Stimulated activated CD4-positive, alpha-beta T cell treated with anti-CD3 and anti-CD28 coated beads, TNF-alpha, amount 100 ng/mL, for 48 hours (primary cell): ENCODE measurements at regions not wholly inside any gene's neighbourhood (a gene's known extent, or its start where the extent isn't known, plus 50 kb on each side); places are given as distances from the start of the nearest gene placed in this dataset.

ENCODE experiments used
- DNase-seq, 3 donors: peaks; one replicate each; pipeline ENCODE4 v3.0.0-alpha.2; 2020; ENCODE audit warnings: low read depth in 3 of 3

DNA sequence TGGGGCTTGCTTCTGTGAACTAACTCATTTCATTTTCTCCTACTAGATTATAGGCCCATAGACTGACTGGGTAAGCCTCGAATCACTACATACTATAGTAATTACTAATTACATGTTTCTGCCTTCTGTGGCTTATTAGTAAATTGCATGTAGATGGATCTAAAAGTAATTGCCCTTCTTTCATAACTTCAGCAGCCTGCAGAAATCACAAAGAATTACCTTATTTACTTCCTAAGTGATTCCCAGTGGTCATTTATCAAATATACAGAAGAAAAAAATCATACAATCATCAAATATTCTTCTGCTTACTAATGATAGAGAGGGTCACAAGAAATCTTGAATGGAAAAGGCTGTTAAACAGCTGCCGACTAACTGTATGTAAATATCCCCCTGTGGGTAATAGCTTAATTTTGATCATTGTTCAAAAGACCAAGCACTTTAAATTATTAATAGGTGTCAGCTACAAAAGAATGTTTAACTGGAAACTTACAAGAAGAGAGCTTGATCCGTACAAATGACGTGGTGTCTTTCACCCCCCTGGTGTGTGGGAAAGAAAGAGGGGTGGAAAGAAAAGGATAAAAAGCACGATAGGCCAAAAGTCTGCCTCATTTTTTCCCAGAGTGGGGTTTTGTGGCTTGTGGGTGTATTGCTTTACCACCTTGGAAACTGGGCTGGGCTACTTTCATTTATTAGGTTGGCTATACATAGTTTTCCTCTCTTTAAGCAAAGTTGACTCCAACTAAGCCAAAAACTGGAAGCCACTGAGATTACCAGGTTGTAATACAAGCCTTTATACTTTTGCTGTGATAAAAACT, 361.8 kb upstream of the ZMIZ1 start:
- no peak for DNase-seq

DNA sequence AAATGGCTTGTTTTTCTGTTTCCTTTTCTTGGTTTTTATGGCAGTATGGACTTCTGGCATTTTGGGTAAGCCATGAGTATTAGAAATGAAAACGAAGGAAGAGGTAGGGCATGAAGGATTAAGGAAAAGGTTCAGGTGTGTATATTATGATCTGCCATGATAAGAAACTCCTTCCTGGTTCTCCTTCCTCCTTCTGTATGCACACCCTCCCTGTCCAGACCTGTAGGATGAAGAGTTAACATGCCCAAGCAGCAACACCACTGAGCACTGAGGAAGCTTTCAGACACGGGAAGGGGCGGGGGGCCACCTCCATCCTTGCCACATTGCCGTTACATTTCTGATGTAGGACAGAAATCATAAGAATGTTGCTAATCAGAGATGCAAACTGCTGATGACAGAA, 361.0 kb upstream of the ZMIZ1 start:
- no peak for DNase-seq

DNA sequence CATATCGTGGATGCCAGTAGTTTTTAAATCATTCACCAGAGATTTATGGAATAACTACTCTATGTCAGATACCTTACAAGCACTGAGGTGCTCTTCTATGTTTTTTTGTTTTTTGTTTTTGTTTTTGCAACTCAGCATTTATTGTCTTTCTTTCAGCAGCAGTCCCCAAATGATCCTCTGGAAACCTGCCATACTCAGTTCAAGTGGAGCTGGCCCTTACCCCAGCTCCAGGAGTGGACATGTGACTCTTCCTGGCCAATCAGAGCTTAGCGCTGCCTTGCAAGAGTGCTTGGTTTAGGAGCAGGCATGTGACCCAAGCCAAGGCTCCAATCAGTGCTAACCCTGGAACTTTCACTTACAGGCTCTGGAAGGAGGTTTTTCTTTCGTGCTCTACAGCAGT, 356.6 kb upstream of the ZMIZ1 start:
- DNase-seq, result no peak

DNA sequence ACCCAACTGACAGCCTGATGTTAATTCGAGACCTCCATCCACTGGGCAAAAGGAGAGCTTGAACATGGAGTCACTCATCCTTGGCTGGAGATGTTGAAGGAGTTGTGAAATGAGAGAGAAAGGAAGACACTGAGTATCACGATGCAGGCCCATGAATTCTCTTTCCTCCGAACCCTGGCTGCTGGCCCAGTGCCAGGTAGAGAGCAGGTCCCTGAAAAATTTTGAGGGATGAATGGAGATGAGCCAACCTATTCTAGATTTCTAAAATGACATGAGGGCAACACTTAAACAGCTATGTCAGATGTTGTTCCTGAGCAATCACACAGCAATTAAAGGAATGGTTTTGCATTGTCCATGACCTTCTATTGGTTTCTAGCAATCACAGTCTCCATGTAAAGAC, 355.1 kb upstream of the ZMIZ1 start:
- DNase-seq, result no peak

DNA sequence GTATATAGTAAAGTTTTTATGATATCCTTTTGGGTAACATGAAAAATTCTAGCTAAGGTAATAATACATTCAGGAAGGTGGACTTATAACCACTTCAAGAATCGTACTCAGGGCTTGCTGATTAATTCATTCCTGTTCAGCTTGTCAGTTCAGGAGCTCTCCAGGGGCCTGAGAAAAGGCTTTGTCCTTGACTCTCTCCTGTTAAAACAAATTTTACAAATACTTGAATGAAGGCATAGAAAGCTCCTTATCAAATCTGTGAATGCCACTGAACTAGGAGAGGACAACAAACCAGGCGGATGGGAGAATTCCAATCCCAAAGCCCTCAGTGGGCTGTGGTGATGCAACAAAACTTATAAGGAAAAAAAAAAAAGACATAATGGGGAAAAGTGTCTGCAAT, 354.5 kb upstream of the ZMIZ1 start:
- no peak for DNase-seq

DNA sequence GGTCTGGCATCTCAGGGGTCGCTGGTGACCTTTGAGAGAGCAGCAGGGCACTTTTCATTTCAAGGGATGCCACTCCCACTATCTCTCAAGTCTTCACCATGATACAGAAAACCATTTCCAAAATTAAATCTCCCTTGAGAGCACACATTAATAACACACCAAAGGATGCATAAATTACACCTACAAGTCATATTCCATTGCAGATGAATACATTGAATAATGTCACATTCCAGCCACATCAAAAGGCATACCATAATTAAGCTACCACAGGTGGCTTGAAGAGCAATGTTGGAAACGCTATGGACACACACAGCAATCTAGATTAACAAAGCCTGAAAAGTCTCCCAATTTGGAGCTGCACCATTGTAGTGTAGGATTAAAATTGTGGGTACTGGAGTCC, 353.3 kb upstream of the ZMIZ1 start:
- DNase-seq, result no peak

DNA sequence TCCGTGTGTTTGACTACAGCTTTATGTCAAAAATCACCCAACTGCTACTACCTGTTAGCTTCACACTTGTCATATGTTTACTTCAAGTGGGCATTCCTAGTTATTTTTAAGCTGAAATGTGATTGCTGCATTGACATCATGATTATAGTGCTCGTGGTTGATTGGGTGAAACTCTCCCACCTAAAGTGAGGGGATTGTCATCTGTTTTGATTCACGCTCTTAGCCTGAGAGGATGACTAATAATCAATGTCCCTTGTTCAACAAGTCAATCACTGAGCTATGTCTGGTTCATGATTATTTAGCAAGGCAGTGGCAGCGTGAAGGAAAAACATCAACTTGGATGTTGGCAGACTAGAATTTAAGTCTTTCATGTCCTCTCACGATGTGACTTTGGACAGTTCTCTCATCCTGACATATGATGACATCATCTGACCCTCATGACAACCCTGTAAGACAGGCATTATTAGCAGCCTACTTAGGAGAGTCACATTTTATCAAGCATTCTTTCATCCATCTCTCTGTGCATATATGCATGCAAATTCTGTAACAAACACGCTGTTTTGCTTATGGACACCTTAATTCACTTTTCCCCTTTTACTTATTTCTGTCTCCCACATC, 352.6 kb upstream of the ZMIZ1 start:
- DNase-seq, result no peak

DNA sequence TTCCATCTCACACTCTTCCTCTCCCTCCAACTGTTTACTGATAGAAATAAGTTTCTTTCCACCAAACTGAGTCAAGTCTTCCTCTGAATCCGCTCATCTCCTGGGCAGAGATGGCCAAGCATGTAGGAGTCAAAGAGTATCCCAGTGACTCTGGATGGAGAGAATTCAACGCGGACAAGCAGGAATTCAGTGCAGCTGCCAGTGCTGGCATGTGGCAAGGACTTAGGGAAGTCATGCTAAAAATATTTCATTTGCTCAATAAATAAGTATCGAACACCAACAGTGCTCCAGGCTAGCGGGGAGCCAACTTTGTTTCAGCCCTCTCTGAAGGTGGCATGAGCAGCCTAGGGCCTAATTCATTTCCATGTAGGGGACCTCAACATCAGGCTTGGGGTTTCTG, 351.6 kb upstream of the ZMIZ1 start:
- no peak for DNase-seq

DNA sequence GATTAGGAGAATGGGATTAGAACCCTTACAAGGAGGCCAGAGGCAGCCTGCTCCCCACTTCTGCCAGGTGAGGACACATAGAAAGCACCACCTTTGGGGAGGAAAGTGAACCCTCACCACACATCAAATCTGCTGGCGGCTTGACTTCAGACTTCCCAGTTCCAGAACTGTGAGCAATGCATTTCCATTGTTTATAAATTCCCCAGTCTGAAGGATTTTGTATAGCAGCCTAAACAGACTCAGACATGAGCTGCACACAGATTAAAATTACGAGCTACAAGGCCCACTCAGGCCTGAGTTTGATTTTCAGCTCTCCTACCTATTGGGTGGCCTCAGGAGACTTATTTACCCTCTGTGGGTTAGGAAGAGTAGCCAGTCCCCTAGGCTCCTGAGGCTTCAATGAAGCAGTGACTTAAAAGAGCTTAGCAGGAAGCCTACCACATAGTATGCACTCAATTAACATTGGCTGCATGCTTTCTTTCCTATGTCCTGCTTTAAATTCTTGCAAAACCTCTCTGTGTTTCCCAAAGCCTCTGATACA, 350.7 kb upstream of the ZMIZ1 start:
- DNase-seq, result no peak

DNA sequence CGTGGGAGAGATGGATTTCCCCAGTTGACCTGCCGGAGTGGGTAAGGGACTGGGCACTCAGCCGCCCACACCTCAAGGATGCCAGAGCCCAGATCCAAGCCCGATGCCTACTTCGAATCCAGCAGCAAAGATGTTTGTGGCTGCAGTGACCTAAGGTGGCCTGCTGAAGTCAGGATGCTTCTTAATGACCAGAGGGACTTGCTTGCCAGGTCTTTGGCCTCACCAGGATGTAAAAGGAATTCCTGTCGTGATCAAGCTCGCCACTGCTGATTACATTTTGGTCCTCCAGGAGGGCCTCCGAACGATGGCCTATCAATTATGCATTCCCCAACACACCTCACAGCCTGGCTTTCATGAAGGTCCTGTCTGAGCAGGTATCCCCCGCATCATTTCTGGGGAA, 349.5 kb upstream of the ZMIZ1 start:
- no peak for DNase-seq

DNA sequence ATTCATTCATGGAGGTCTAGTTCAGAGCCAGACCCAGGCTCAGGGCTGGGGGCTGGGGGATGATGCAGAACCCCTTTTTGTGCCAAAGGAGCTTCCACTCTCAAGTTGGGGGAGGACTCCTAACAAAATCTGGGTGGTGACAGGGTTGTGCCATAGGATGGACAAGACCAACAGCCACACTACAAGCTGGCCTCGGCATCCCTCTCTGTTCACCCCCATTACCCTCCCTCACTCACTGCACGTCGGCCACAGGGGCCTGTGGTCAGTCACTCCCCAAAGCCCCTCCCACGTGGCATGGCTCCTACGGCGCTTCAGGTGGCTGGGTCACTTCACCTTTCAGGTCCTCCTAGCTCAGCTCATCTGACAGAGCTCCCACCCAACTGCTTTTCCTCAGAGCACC, 348.7 kb upstream of the ZMIZ1 start:
- DNase-seq, result no peak

DNA sequence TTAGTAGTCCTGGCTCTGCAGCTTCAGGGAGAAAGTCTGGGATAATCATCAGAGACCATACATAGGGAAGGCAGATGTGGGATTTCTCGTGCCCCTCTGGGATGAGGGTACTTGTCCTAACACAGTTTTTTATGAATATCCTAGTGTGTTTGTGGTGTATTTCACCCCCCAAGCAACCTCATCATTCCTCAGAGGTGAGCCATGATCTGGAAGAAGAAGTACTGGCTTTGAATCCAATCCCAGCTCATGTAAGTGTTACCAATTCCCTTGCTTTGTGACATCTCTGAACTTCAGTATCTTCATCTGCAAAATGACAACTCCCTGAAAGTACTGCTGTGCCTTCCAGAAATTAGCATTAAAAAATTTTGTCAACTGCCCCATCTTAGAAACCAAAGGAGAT, 347.5 kb upstream of the ZMIZ1 start:
- DNase-seq, result no peak

DNA sequence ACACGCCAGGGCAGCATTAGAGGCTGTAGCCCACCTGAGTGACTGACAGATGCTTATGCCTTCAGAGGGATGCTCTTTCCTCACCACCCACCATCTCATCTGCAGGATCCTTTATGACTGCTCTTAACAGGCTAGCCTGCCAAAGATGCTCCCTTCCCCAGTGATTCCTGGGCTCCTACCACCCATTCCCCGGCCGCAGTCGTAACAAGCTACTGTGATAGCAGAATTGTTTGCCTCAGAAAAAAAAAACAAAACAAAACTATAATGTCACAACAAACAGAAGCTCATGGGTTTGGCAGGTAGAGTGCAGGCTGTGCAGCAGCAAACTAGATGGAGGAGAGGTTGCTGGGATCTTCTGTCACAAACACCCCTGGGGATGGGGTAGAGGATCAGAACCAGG, 343.9 kb upstream of the ZMIZ1 start:
- DNase-seq, result no peak

DNA sequence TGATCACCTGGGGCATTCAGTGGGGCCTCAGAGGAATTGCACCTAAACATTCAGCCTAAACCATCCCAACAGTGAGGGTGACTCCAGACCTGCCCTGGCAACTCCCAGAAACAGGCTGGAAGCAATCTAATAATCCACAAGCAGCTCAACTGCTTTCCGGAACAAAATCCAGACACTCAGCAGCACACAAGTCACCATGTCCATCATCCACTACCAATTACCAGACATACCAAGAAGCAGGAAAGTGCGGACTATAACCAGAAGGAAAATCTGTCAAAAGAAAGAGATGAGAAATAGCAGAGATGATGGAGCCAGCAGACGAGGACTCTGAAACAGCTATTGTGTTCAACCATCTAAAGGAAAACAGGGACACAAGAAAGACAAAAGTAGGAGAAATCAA, 342.6 kb upstream of the ZMIZ1 start:
- DNase-seq, result no peak

DNA sequence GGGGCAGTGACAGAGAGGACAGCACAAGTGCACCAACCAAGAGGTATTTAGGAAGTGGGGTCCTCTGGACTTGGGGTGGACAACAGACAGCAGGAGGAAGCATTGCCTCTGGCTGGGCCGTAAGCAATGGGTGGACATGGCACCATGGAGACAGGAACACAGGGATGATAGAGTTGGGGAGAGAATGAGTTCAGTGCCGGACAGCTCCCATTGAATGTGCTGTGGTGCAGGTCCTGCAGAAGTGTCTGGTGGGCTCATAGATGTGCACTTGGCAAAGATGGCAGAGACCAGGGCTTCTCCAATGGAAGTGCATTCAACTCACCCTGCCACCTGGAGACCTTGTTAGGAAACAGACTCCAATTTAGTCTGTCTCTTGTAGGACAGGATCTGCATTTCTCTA, 341.5 kb upstream of the ZMIZ1 start:
- DNase-seq, result no peak

DNA sequence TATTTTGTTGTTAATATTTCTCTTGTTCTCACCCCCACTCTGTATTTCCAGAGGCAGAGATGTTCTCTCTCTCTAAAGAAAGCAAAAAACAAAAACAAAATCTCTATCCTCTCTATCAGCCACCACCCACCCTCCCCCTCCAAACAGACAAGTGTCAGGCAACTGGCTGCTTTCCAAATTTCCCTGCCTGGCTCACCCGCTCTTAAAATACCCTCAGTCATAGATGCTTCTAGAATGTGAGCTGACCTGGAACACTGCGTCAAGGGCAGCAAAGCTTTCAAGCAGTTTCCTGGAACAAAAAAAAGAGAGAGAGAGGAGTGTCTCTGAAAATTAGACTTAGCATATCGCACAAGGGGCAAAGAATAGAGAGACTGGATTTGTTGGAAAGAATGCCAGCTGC, 341.0 kb upstream of the ZMIZ1 start:
- no peak for DNase-seq

DNA sequence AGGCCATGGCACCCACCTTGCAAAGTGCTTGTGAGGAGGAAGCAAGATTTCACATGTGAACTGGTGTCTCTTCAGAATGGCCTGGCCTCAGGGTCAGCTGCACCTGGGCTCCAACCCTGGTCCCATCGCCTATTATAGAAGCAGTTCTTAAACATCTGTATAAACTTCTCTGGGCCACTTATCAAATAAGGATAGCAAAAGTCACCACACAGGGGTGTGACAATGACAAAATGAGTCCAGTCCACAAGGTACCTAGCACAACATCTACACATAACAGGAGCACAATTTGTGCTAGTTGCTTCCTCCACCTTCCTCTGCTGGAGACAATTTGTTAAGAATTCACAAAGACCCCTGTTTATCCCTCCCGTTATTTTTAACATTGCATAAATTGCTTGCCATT, 340.6 kb upstream of the ZMIZ1 start:
- DNase-seq, result no peak

DNA sequence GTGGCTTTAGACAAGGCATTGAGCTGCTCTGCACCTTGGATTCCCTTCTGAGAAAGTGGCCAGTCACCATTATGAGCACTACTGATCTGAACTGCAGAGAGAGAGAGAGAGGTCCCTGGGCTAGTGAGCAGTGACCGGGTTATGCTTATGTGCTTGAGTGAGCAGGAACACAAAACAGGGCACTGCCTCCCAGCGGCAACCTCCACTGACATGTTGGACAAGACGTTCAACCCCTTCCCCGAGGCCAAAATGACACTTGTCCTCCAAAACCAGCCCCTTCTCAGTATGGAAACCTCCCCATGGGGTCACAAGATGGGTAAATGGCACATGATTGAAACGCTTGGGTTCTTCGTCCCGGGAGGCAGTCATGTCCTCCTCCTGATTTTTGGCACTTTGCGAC, 339.4 kb upstream of the ZMIZ1 start:
- DNase-seq, result no peak

DNA sequence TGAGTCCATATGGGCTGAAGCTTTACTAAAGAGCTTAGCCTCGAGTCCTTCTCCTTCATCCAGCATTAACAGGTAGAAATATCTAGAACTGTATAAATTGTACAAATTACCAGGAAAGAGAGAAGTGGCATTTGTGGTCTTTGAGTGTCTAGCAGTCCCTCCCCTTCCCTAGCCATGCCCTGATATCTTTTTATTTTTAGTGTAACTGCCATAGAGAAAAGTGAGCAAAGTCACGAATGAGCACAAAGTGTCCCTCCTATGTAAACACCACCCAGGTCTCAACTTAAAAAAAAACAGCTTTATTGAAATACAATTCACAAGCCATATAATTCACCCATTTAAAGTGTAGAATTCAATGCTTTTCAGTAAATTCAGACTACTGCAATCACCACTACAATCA, 339.0 kb upstream of the ZMIZ1 start:
- no peak for DNase-seq

DNA sequence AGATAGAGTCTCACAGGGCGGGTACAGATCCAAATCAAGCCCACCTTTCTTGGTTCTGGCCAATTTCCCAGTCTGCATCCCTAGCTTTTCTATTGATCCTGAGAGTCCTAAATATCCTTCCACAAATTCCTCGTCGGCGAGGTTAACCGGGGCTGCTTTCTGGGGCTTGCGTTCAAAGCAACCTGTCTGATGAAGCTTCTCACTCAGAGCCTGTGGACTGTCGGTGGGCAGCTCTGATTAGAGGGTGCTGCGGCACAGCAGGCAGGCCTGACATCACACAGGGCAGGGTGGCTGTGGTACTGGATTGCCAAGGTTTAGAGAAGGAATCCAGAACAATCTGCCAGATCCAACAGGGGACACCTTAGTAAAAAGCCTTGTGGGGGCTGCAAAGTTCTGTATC, 338.0 kb upstream of the ZMIZ1 start:
- DNase-seq, result no peak

DNA sequence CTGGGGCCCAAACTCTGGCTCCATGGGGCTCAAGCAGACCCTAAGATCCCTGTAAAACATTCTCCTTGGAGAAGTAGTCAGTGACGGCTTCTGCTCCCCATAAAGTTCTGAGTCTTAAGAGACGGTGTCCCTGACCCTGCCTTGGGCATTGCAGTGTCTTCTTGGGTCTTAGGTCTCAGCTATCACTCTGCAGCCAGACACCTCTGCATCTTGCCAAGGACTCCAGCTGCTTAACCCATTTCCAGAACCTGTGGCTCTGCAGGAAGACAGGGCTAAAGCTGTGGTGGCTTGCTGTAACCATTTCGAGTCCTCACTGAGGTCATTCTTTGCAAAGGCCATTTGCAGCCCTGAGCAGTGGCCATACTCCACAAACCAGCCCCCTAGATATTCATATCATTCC, 337.1 kb upstream of the ZMIZ1 start:
- DNase-seq, result no peak

DNA sequence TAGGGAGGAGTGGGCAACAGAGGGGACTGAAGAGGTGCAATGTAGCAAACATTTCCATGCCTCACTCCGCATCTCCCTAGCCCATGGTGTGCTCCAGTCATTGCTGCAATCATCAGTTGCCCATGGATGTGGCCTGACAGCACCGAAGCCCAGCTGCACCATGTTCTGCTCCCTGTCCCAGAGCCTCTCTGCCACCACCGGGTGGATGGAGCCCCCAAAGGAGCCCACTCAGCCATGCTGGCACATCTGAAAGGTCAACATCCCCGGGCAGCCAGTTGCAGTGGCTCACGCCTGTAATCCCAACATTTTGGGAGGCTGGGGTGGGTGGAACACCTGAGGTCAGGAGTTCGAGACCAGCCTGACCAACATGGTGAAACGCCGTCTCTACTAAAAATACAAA, 336.4 kb upstream of the ZMIZ1 start:
- no peak for DNase-seq

DNA sequence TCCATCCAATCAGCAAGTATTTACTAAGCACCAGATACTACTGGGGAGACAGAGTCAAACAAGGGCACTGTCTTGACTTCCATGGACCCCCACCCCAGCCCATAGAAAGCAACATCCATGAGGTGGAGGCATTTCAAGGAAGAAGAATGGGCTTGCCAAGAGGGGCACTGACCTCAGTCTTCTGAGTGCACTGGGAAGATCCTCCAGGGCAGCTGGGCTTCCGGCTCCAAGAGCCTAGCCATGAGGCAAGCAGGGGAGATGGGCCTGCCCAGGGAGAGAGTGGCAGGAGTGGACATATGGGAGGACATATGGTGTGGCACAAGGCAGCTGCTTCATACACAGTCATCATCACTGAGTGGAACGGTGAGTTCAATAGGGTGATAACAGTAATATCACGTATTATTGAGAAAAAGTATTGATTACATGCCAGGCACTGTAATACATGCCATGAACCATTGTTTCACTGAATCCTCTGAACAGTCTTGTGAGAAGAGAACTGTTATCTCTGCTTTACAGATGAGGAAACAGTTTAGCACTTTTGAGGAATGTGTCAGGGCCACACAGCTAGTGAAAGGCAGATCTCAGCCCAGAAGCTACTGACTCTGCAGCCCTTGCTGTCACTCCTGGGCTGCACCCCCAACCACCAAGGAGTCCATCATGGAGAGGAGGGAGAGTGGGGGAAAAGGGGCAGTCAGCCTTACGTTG, 331.7 kb upstream of the ZMIZ1 start:
- no peak for DNase-seq
